ENCODE measurements at regions not wholly inside any gene's neighbourhood (a gene's known extent, or its start where the extent isn't known, plus 50 kb on each side); places are given as distances from the start of the nearest gene placed in this dataset.

GRCh38 chr5:115402092-115402491 is 105.6 kb upstream of the CCDC112 start:
- Mint-ChIP-seq H3K4me3 (no peak overlapping the region), H3K36me3 (ENCODE audit: low read depth) (no peaks in the 10 kb centered on the region), H3K4me1 (ENCODE audit: low read depth) (no peaks in the 10 kb centered on the region), H3K9me3 (no peaks in the 10 kb centered on the region), H3K27ac (no peak overlapping the region), H3K27me3 (peaks cover 24% of the 10 kb centered on the region)
- no peak for DNase-seq

- Mint-ChIP-seq H3K4me3 (no peak overlapping the region), H3K4me1 (ENCODE audit: low read depth) (no peaks in the 10 kb centered on the region)
- no peak for DNase-seq
These were observed 102.3 kb upstream of the CCDC112 start for GRCh38 chr5:115398719-115399118.

GRCh38 chr5:115396688-115397087 is 100.2 kb upstream of the CCDC112 start:
- H3K9me3 Mint-ChIP-seq, result no peaks in the 10 kb centered on the region
- H3K27ac Mint-ChIP-seq, result no peak overlapping the region
- H3K27me3 Mint-ChIP-seq, result peaks cover 5% of the 10 kb centered on the region
- H3K36me3 Mint-ChIP-seq (ENCODE audit: low read depth), result no peaks in the 10 kb centered on the region
- H3K4me1 Mint-ChIP-seq (ENCODE audit: low read depth), result no peaks in the 10 kb centered on the region
- no peak overlapping the region for H3K4me3 Mint-ChIP-seq
- DNase-seq, result no peak

More at GRCh38 chr5:115398719-115399118, 102.3 kb upstream of the CCDC112 start:
- Mint-ChIP-seq H3K27ac (no peak overlapping the region), H3K9me3 (no peaks in the 10 kb centered on the region), H3K27me3 (peaks cover 9% of the 10 kb centered on the region), H3K36me3 (ENCODE audit: low read depth) (no peaks in the 10 kb centered on the region)

GRCh38 chr5:115396081-115396480 is 99.6 kb upstream of the CCDC112 start:
- H3K27ac Mint-ChIP-seq, result no peak overlapping the region
- no peak for DNase-seq
- H3K27me3 Mint-ChIP-seq, result peaks cover 5% of the 10 kb centered on the region
- no peaks in the 10 kb centered on the region for H3K9me3 Mint-ChIP-seq
- no peaks in the 10 kb centered on the region for H3K4me1 Mint-ChIP-seq (ENCODE audit: low read depth)
- no peaks in the 10 kb centered on the region for H3K36me3 Mint-ChIP-seq (ENCODE audit: low read depth)
- no peak overlapping the region for H3K4me3 Mint-ChIP-seq

- H3K36me3 Mint-ChIP-seq (ENCODE audit: low read depth), result no peaks in the 10 kb centered on the region
- H3K4me3 Mint-ChIP-seq, result no peak overlapping the region
- H3K4me1 Mint-ChIP-seq (ENCODE audit: low read depth), result no peaks in the 10 kb centered on the region
- no peak for DNase-seq
- H3K27ac Mint-ChIP-seq, result no peak overlapping the region
- H3K9me3 Mint-ChIP-seq, result no peaks in the 10 kb centered on the region
- no peaks in the 10 kb centered on the region for H3K27me3 Mint-ChIP-seq
These were observed 98.1 kb upstream of the CCDC112 start for GRCh38 chr5:115394531-115394930.

- no peaks in the 10 kb centered on the region for H3K4me1 Mint-ChIP-seq (ENCODE audit: low read depth)
- no peaks in the 10 kb centered on the region for H3K9me3 Mint-ChIP-seq
- H3K27ac Mint-ChIP-seq, result no peak overlapping the region
- DNase-seq, result no peak
- no peak overlapping the region for H3K4me3 Mint-ChIP-seq
- no peaks in the 10 kb centered on the region for H3K27me3 Mint-ChIP-seq
- no peaks in the 10 kb centered on the region for H3K36me3 Mint-ChIP-seq (ENCODE audit: low read depth)
These were observed 96.8 kb upstream of the CCDC112 start for GRCh38 chr5:115393239-115393638.

- Mint-ChIP-seq H3K9me3 (no peaks in the 10 kb centered on the region), H3K27ac (no peak overlapping the region), H3K27me3 (no peaks in the 10 kb centered on the region), H3K36me3 (ENCODE audit: low read depth) (no peaks in the 10 kb centered on the region), H3K4me3 (no peak overlapping the region), H3K4me1 (ENCODE audit: low read depth) (no peaks in the 10 kb centered on the region)
- no peak for DNase-seq
These were observed 96.2 kb upstream of the CCDC112 start for GRCh38 chr5:115392611-115393010.

GRCh38 chr5:115391780-115392179 is 95.3 kb upstream of the CCDC112 start:
- no peaks in the 10 kb centered on the region for H3K27me3 Mint-ChIP-seq
- no peaks in the 10 kb centered on the region for H3K4me1 Mint-ChIP-seq (ENCODE audit: low read depth)
- DNase-seq, result no peak
- H3K27ac Mint-ChIP-seq, result no peak overlapping the region
- no peaks in the 10 kb centered on the region for H3K36me3 Mint-ChIP-seq (ENCODE audit: low read depth)
- H3K4me3 Mint-ChIP-seq, result no peak overlapping the region
- no peaks in the 10 kb centered on the region for H3K9me3 Mint-ChIP-seq

GRCh38 chr5:115389799-115390382 is 93.4 kb upstream of the CCDC112 start:
- H3K4me1 Mint-ChIP-seq (ENCODE audit: low read depth), result no peaks in the 10 kb centered on the region
- H3K36me3 Mint-ChIP-seq (ENCODE audit: low read depth), result no peaks in the 10 kb centered on the region
- H3K27me3 Mint-ChIP-seq, result peaks cover 3% of the 10 kb centered on the region
- no peak overlapping the region for H3K27ac Mint-ChIP-seq
- H3K4me3 Mint-ChIP-seq, result no peak overlapping the region
- no peak for DNase-seq
- H3K9me3 Mint-ChIP-seq, result no peaks in the 10 kb centered on the region

- Mint-ChIP-seq H3K27me3 (peaks cover 3% of the 10 kb centered on the region), H3K4me1 (ENCODE audit: low read depth) (no peaks in the 10 kb centered on the region), H3K36me3 (ENCODE audit: low read depth) (no peaks in the 10 kb centered on the region), H3K4me3 (no peak overlapping the region), H3K27ac (no peak overlapping the region), H3K9me3 (no peaks in the 10 kb centered on the region)
- no peak for DNase-seq
These were observed 92.8 kb upstream of the CCDC112 start for GRCh38 chr5:115389034-115389798.

- Mint-ChIP-seq H3K27me3 (peaks cover 3% of the 10 kb centered on the region), H3K9me3 (no peaks in the 10 kb centered on the region), H3K27ac (no peak overlapping the region), H3K36me3 (ENCODE audit: low read depth) (no peaks in the 10 kb centered on the region), H3K4me1 (ENCODE audit: low read depth) (no peaks in the 10 kb centered on the region), H3K4me3 (no peak overlapping the region)
- DNase-seq, result no peak
These were observed 91.8 kb upstream of the CCDC112 start for GRCh38 chr5:115388240-115388639.

- no peaks in the 10 kb centered on the region for H3K36me3 Mint-ChIP-seq (ENCODE audit: low read depth)
- H3K27me3 Mint-ChIP-seq, result peaks cover 3% of the 10 kb centered on the region
- no peaks in the 10 kb centered on the region for H3K9me3 Mint-ChIP-seq
These were observed 91.4 kb upstream of the CCDC112 start for GRCh38 chr5:115387816-115388215.

GRCh38 chr5:115386657-115387056 is 90.2 kb upstream of the CCDC112 start:
- Mint-ChIP-seq H3K27ac (no peak overlapping the region), H3K9me3 (no peaks in the 10 kb centered on the region), H3K36me3 (ENCODE audit: low read depth) (no peaks in the 10 kb centered on the region), H3K4me3 (no peak overlapping the region), H3K4me1 (ENCODE audit: low read depth) (no peaks in the 10 kb centered on the region), H3K27me3 (peaks cover 3% of the 10 kb centered on the region)
- no peak for DNase-seq

More at GRCh38 chr5:115387816-115388215, 91.4 kb upstream of the CCDC112 start:
- Mint-ChIP-seq H3K4me3 (no peak overlapping the region), H3K27ac (no peak overlapping the region), H3K4me1 (ENCODE audit: low read depth) (no peaks in the 10 kb centered on the region)
- no peak for DNase-seq

GRCh38 chr5:115384587-115385375 is 88.3 kb upstream of the CCDC112 start:
- Mint-ChIP-seq H3K4me3 (no peak overlapping the region), H3K36me3 (ENCODE audit: low read depth) (no peaks in the 10 kb centered on the region)

GRCh38 chr5:115382989-115383388 is 86.5 kb upstream of the CCDC112 start:
- no peaks in the 10 kb centered on the region for H3K36me3 Mint-ChIP-seq (ENCODE audit: low read depth)

More at GRCh38 chr5:115384587-115385375, 88.3 kb upstream of the CCDC112 start:
- H3K27ac Mint-ChIP-seq, result no peak overlapping the region
- DNase-seq, result no peak
- H3K9me3 Mint-ChIP-seq, result no peaks in the 10 kb centered on the region
- H3K4me1 Mint-ChIP-seq (ENCODE audit: low read depth), result no peaks in the 10 kb centered on the region
- peaks cover 3% of the 10 kb centered on the region for H3K27me3 Mint-ChIP-seq

More at GRCh38 chr5:115382989-115383388, 86.5 kb upstream of the CCDC112 start:
- Mint-ChIP-seq H3K27me3 (peaks cover 3% of the 10 kb centered on the region), H3K9me3 (no peaks in the 10 kb centered on the region), H3K4me3 (no peak overlapping the region), H3K27ac (no peak overlapping the region), H3K4me1 (ENCODE audit: low read depth) (peaks cover 5% of the 10 kb centered on the region)
- no peak for DNase-seq

Data from activated T-cell treated with anti-CD3 and anti-CD28 coated beads, Interleukin-2, amount 50 U/mL, for 24 hours (primary cell).